ENCODE measurements at regions not wholly inside any gene's neighbourhood (a gene's known extent, or its start where the extent isn't known, plus 50 kb on each side); places are given as distances from the start of the nearest gene placed in this dataset.

DNA sequence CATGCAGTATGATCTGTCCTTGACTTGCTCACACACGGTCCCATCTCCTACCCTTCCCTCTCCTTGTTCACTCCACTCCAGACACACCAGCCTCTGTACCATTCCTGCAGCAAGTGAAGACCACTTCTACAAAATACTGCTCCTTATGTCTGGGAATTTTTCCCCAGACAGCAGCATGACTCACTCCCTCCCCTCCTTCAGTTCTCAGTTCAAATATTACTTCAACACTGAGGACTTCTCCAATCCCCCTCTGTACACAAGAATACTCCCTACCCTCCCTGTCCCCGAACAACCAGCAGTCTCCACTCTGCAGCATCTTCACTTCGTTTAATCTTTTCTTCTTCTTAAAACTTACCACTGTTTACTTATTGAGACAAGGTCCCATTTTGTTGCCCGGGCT, 474.0 kb downstream of the GPAM start:
- no peaks in the 10 kb centered on the region for H3K27me3 ChIP-seq (ENCODE audit: control insufficient read depth in 2 of 2, insufficient read depth in 2 of 2, low read length in 2 of 2)
- BruUV-seq (replicated peaks) = no TSS peak
- no peak overlapping the region for H3K27ac ChIP-seq (ENCODE audit: insufficient read depth, low read depth, low read length)
- no peaks in the 10 kb centered on the region for H3K79me2 ChIP-seq (ENCODE audit: control insufficient read depth, insufficient read depth, low read length)
- H3K4me1 ChIP-seq (ENCODE audit: control insufficient read depth, extremely low read depth, insufficient read depth, low read length) = no peaks in the 10 kb centered on the region
- peaks cover 7% of the 10 kb centered on the region for H3K9me3 ChIP-seq (replicated peaks; ENCODE audit: control insufficient read depth, insufficient read depth, low read length)
- H3K36me3 ChIP-seq (ENCODE audit: control insufficient read depth in 2 of 2, extremely low read depth in 1 of 2, insufficient read depth in 2 of 2, low read length in 2 of 2) = no peaks in the 10 kb centered on the region
- POLR2A ChIA-PET = no interaction called here
- no peaks in the 10 kb centered on the region for H4K20me1 ChIP-seq (replicated peaks; ENCODE audit: control insufficient read depth, extremely low read depth, insufficient read depth, low read length)
- FAIRE-seq = no peak
- no peak overlapping the region for H3K4me2 ChIP-seq (ENCODE audit: insufficient read depth, low read length)
- H3K4me3 ChIP-seq (replicated peaks in 1 of 3; ENCODE audit: insufficient read depth in 1 of 3, low read depth in 1 of 3, low read length in 3 of 3) = no peak overlapping the region
- H2AFZ ChIP-seq (ENCODE audit: low read depth, low read length) = no peak overlapping the region
- H3K9ac ChIP-seq (replicated peaks; ENCODE audit: extremely low read depth, insufficient read depth, low read length) = no peak overlapping the region
- intact Hi-C loops (cut with micrococcal nuclease) = no loop called here
- TF ChIP-seq POLR2A (IDR thresholded peaks at IDR 0.05; ENCODE audit: low read depth, low read length) = no peak
- no peak for TF ChIP-seq JUN (IDR thresholded peaks at IDR 0.05; ENCODE audit: borderline replicate concordance, insufficient read depth, insufficient read length, low read depth)
- TF ChIP-seq, protein P1, sequence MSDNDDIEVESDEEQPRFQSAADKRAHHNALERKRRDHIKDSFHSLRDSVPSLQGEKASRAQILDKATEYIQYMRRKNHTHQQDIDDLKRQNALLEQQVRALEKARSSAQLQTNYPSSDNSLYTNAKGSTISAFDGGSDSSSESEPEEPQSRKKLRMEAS (IDR thresholded peaks at IDR 0.05; ENCODE audit: insufficient read depth, insufficient read length) = no peak
- TF ChIP-seq, protein P2, sequence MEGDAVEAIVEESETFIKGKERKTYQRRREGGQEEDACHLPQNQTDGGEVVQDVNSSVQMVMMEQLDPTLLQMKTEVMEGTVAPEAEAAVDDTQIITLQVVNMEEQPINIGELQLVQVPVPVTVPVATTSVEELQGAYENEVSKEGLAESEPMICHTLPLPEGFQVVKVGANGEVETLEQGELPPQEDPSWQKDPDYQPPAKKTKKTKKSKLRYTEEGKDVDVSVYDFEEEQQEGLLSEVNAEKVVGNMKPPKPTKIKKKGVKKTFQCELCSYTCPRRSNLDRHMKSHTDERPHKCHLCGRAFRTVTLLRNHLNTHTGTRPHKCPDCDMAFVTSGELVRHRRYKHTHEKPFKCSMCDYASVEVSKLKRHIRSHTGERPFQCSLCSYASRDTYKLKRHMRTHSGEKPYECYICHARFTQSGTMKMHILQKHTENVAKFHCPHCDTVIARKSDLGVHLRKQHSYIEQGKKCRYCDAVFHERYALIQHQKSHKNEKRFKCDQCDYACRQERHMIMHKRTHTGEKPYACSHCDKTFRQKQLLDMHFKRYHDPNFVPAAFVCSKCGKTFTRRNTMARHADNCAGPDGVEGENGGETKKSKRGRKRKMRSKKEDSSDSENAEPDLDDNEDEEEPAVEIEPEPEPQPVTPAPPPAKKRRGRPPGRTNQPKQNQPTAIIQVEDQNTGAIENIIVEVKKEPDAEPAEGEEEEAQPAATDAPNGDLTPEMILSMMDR (IDR thresholded peaks at IDR 0.05; ENCODE audit: extremely low read depth in 1 of 2, insufficient read depth in 1 of 2, low read depth in 1 of 2, low read length in 2 of 2) = no peak
- dilution Hi-C loops (cut with MboI; ENCODE audit: extremely low pct_ligation_motif_present, low sequenced_read_pairs) = no loop called here
- no peaks in the 10 kb centered on the region for H3K9me1 ChIP-seq (replicated peaks; ENCODE audit: control insufficient read depth, extremely low read depth, insufficient read depth, low read length)
- DNase-seq (ENCODE audit: low read depth, low spot score) = no peak
- CTCF ChIA-PET = no interaction called here

DNA sequence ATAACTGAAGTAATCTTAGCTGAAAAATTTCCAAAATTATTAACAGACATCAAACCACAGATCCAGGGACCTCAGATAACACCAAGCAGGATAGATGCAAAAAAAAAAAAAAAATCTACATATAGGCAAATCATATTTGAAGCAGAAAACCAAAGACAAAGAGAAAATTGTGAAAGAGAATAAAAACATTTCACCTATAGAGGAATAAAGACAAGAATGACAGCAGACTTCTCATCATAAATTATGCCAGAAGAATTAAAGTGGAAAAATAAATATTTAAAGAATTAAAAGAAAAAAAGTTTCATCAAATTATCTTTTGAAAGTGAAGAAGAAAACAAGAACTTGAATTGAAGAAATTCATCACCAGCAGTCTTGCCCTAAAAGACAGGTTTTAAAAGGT, 467.5 kb downstream of the GPAM start:
- no peak overlapping the region for H3K4me2 ChIP-seq (ENCODE audit: insufficient read depth, low read length)
- no peak overlapping the region for H2AFZ ChIP-seq (ENCODE audit: low read depth, low read length)
- H3K79me2 ChIP-seq (ENCODE audit: control insufficient read depth, insufficient read depth, low read length) = no peaks in the 10 kb centered on the region
- H3K36me3 ChIP-seq (ENCODE audit: control insufficient read depth in 2 of 2, extremely low read depth in 1 of 2, insufficient read depth in 2 of 2, low read length in 2 of 2) = no peaks in the 10 kb centered on the region
- no peaks in the 10 kb centered on the region for H3K27me3 ChIP-seq (ENCODE audit: control insufficient read depth in 2 of 2, insufficient read depth in 2 of 2, low read length in 2 of 2)
- DNase-seq (ENCODE audit: low read depth, low spot score) = no peak
- peaks cover 8% of the 10 kb centered on the region for H3K9me3 ChIP-seq (replicated peaks; ENCODE audit: control insufficient read depth, insufficient read depth, low read length)
- CTCF ChIA-PET = no interaction called here
- H3K9ac ChIP-seq (replicated peaks; ENCODE audit: extremely low read depth, insufficient read depth, low read length) = no peak overlapping the region
- no peak overlapping the region for H3K4me3 ChIP-seq (replicated peaks in 1 of 3; ENCODE audit: insufficient read depth in 1 of 3, low read depth in 1 of 3, low read length in 3 of 3)
- TF ChIP-seq, protein P2 (IDR thresholded peaks at IDR 0.05; ENCODE audit: extremely low read depth in 1 of 2, insufficient read depth in 1 of 2, low read depth in 1 of 2, low read length in 2 of 2) = no peak
- TF ChIP-seq GATA2 (IDR thresholded peaks at IDR 0.05; ENCODE audit: insufficient read depth, insufficient read length, low read depth, low read length) (no peak), EZH2 (IDR thresholded peaks at IDR 0.05; ENCODE audit: borderline replicate concordance, low read depth, low read length, severe bottlenecking) (no peak), FOS (IDR thresholded peaks at IDR 0.05; ENCODE audit: borderline replicate concordance, insufficient read depth, low read length) (no peak), POLR2AphosphoS5 (IDR thresholded peaks at IDR 0.05; ENCODE audit: insufficient read depth, low read depth, low read length) (no peak), POLR2A (IDR thresholded peaks at IDR 0.05; ENCODE audit: low read depth, low read length) (no peak), JUN (IDR thresholded peaks at IDR 0.05; ENCODE audit: borderline replicate concordance, insufficient read depth, insufficient read length, low read depth) (no peak), MYC (IDR thresholded peaks at IDR 0.05; ENCODE audit: low read depth, low read length) (no peak)
- TF ChIP-seq, protein P1 (IDR thresholded peaks at IDR 0.05; ENCODE audit: insufficient read depth, insufficient read length) = no peak
- no peaks in the 10 kb centered on the region for H3K4me1 ChIP-seq (ENCODE audit: control insufficient read depth, extremely low read depth, insufficient read depth, low read length)
- POLR2A ChIA-PET = no interaction called here
- no peak for FAIRE-seq
- no TSS peak for BruUV-seq (replicated peaks)
- no peaks in the 10 kb centered on the region for H3K9me1 ChIP-seq (replicated peaks; ENCODE audit: control insufficient read depth, extremely low read depth, insufficient read depth, low read length)
- no peak overlapping the region for H3K27ac ChIP-seq (ENCODE audit: insufficient read depth, low read depth, low read length)
- H4K20me1 ChIP-seq (replicated peaks; ENCODE audit: control insufficient read depth, extremely low read depth, insufficient read depth, low read length) = no peaks in the 10 kb centered on the region
- intact Hi-C loops (cut with micrococcal nuclease) (no loop called here), dilution Hi-C loops (cut with MboI; ENCODE audit: extremely low pct_ligation_motif_present, low sequenced_read_pairs) (no loop called here)

All from endothelial cell of umbilical vein (primary cell).